Stimulated activated CD4-positive, alpha-beta T cell treated with anti-CD3 and anti-CD28 coated beads, Interleukin-15, amount 100 ng/mL, for 24 hours (primary cell): ENCODE measurements at regions not wholly inside any gene's neighbourhood (a gene's known extent, or its start where the extent isn't known, plus 50 kb on each side); places are given as distances from the start of the nearest gene placed in this dataset.
"Not testable (repeated sequence)": the region's sequence is repeated elsewhere in the genome, so short reads cannot be mapped to it uniquely, and the experiment has no call there.

Source experiments
- DNase-seq: peaks from one replicate; pipeline ENCODE4 v3.0.0-alpha.2; 2020

DNA sequence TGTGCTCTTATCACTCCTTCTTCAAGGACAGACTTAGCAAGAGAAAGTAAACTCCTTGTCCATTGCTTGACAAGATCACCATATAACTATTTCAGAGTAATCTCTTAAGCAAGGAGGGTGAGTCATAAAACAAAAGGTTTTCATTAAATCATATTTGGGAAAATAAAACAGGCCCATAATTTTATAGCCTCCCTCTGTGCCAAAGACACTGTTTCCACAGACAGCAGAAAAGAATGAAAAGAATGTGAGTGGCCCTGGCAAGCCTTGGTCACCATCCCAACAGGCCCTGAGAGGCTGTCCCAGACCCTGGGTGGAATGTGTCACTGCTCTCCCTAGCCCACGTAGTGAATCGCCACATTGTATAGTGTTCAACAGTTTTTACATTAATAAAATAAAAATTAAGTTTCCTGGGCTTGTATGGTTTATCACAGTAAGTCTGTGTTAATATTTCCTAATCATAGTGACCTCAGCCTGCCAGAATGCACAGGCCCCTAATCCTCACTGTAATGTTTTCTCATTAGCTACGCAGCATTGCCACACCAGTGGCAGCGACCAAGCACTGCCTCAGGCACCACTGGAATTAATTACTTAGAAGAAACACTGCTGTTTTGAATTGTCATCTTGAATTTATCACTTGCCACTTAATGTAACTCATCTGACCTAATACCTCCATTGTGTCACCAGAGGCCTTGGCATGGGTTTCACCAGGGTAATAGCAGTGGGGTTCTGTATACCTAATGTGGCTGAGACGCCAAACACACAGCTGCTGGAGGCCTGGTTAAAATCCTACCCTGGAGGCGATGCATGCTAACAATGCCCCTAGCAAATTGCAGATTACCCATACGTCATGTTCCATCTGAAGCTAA is 401.9 kb downstream of the LNPK start:
- DNase-seq, result no peak

DNA sequence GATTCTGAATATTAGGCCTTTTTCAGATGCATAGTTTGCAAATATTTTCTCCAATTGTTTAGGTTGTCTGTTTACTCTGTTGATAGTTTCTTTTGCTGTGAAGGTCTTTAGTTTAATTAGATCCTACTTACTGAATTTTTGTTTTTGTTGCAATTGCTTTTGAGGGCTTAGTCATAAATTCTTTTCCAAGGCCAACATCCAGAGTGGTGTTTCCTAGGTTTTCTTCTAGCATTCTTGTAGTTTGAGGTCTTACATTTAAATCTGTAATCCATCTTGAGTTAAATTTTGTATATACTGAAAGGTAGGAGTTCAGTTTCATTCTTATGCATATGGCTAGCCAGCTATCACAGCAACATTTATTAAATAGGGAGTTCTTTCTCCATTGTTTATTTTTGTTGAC is 404.8 kb downstream of the LNPK start:
- no peak for DNase-seq

DNA sequence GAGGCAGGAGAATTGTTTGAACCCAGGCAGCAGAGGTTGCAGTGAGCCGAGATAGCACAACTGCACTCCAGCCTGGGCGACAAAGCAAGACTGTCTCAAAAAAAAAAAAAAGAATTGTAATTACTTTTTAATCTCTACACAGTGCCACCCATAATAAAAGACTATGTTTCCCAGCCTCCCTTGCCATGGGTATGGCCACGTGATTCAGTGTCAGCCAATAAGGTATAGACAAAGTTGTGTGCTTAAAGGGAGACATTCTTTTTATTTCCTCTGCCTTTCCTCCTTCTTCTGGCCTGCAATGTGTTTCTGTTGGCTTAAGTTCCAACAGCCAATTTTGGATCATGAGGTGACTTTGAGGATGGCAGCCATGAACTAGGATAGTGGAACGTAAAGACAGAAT is 406.9 kb downstream of the LNPK start:
- no peak for DNase-seq

DNA sequence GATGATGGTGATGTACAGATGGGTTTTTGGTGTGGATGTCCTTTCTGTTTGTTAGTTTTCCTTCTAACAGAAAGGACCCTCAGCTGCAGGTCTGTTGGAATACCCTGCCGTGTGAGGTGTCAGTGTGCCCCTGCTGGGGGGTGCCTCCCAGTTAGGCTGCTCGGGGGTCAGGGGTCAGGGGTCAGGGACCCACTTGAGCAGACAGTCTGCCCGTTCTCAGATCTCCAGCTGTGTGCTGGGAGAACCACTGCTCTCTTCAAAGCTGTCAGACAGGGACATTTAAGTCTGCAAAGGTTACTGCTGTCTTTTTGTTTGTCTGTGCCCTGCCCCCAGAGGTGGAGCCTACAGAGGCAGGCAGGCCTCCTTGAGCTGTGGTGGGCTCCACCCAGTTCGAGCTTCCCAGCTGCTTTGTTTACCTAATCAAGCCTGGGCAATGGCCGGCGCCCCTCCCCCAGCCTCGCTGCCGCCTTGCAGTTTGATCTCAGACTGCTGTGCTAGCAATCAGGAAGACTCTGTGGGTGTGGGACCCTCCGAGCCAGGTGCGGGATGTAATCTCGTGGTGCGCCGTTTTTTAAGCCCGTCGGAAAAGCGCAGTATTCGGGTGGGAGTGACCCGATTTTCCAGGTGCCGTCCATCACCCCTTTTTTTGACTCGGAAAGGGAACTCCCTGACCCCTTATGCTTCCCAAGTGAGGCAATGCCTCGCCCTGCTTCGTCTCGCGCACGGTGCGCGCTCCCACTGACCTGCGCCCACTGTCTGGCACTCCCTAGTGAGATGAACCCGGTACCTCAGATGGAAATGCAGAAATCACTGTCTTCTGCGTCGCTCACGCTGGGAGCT is 408.2 kb downstream of the LNPK start:
- not testable (repeated sequence) for DNase-seq

DNA sequence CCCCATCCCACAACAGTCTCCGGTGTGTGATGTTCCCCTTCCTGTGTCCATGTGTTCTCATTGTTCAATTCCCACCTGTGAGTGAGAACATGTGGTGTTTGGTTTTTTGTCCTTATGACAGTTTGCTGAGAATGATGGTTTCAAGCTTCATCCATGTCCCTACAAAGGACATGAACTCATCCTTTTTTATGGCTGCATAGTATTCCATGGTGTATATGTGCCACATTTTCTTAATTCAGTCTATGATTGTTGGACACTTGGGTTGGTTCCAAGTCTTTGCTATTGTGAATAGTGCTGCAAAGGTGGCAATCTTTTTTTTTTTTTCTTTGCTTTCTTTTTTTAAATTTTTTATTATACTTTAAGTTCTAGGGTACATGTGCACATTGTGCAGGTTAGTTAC is 406.7 kb upstream of the ATP5MC3 start:
- DNase-seq, result not testable (repeated sequence)

DNA sequence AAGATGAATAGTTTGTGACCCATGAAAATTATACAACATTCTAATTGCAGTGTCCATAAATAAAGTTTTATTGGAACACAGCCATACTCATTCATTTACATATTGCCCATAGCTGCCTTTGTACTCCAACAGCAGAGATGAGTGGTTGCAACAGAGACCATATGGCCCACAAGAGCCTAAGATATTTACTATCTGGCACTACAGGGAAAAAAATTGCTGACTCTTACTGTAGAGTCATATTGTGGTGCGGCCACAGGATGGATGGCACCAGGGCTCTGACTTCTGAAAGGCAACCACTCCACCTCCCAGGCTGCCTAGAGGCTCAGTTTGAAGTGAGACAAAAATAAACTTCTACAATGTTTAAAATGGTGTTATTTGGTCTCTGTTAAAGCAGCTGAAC is 404.0 kb upstream of the ATP5MC3 start:
- no peak for DNase-seq

DNA sequence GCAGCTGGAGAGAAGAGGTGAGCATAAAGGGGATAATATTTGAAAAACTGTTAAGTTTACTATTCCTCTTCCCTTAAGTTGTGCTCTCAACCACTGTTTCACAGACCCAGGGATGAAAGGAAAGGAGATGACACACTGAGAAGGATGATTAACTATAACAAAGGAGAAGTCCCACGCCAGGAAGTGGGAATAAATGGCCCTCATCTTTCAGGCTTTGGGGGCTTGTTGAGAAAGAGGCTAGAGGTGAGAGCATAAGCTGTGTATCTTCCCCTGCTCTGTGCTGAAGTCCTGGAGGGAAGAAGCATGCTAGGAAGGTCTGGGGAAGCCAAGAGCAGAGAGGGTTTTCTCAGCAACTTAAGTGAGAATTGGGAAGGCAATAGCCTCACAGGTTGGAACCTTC is 399.1 kb upstream of the ATP5MC3 start:
- no peak for DNase-seq

DNA sequence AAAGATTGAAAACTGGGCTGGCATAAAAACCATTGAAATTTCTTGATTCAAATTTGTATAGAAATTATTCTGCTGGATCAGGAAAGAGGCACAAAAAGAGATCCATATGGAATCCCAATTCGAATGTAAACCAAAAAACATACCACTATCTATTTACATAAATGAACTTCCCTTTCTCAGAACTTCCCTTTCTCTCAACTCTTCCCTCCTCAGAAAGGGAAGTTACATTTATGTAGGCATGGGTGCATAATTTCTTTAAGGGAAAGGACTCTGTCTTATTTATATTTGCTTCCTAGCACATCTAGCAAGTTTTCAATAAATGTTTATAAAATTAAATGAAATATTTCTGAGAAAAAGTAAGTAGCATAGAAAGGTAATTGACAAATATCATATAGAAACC is 398.1 kb upstream of the ATP5MC3 start:
- DNase-seq, result no peak

DNA sequence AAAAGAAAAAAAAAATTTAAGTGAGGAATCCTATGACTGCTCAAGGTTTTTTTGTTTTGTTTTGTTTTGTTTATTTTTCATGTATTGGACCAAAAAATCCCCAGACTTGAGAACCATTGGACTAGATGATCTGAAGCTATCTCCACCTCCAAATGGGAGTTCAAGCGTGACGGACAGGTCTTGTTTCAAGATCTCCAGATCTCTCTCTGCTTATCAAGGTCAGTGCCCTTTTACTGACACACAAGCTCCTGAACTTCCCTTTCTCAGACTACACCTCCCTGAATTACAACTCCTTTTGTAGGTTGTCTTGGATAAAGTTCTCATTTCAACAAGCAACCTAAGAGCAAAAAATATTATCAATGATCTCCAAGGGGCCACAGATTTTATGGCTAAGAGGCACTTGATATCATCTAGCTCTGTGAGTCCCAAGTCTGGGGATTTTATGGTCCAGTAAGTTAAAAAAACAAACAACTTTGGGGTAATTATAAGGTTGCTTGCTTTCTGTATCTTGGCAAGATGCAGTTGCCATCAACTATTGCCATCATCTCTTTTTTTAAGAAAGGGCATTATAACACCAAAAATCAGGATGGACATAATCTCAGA is 396.0 kb upstream of the ATP5MC3 start:
- no peak for DNase-seq

DNA sequence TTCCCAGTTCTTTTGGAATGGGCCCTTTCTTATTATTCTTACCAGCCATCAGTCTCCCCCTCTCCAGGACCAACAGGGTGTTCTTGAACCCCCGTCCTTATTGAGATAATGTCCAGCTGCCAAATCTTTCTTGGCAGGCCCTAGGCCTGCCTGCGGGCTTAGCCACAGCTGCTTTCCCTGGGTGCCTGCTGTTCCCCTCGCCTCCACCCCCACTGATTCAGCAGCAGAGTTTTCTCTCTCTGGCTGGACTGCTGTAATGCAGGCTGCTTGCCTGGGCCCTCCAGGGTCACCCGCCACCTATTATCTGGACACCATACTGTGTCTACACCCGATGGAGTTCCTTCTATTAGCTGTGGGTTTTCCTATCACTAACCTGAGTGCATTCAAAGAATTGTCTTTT is 395.4 kb upstream of the ATP5MC3 start:
- DNase-seq, result no peak

DNA sequence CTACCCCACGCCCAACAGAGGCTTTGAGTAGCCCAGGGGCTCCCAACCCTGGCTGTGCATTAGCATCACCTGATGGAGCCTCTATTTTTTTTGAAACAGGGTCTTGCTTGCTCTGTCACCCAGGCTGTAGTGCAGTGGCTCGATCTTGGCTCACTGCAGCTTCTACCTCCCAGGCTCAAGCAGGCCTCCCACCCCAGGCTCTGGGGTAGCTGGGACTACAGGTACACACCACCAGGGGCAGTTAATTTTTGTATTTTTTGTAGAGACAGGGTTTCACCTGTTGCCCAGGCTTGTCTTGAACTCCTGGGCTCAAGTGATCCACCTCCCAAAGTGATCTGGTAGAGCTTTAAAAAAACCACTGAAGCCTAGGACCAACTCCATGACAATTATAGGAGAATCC is 394.8 kb upstream of the ATP5MC3 start:
- no peak for DNase-seq

DNA sequence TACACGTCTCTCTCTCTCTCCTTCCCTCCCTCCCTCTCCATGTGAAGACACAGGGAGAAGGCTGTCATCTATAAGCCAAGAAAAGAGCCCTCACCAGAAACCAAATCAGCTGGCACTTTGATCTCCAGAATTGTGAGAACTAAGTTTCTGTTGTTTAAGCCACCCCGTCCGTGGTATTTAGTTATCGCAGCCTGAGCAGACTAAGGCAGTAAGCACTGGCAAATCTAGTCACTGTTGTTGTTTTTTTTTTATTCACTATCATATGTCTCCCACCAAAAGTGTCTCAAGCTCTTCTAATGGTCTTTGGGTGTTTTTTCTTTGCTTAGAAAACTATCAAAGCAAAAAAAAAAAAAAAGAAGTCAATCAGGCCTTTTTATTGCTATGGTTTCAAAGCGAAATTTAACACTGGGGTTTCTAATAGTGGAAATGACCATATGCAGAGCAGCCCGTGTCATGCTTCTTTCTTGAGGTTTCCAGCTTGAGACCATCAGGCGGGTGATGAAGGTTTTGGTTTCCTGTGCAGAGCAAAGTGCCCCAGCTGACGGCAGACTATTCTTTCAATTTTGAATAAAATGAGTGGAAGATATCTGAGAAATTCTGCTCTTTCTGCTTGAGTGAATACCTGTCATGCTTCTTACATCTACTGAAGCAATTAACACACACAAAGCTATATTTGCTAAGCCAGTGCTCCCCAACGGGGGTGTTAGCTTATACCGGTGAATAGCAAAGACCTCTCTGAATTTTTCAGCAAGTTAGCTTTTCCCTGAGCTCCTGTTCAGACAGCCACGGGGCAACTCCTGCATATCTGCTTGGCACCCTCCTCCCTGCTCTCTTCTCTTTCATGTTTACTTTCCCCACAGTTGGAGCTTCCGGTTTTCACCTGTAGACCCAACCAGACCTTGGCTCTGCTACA is 394.1 kb upstream of the ATP5MC3 start:
- no peak for DNase-seq

DNA sequence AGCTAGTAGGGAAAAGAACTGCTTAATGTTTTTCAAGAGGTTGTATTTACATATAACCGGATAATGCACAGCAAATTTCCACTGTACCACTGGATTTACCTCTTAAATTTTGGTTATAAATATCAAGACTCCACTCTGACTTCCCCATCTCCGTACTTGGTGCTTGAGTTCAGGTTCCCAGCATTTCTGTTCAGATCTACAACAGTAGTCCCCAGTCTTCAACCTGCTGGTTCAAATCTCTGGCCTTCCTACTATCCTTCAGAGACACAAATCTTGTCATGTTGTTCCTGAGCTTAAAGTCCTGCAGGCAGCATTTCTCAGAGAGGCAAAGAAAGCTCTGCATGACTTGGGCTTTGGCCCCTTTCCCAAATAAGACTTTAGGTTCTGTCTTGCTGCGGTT is 392.6 kb upstream of the ATP5MC3 start:
- no peak for DNase-seq

DNA sequence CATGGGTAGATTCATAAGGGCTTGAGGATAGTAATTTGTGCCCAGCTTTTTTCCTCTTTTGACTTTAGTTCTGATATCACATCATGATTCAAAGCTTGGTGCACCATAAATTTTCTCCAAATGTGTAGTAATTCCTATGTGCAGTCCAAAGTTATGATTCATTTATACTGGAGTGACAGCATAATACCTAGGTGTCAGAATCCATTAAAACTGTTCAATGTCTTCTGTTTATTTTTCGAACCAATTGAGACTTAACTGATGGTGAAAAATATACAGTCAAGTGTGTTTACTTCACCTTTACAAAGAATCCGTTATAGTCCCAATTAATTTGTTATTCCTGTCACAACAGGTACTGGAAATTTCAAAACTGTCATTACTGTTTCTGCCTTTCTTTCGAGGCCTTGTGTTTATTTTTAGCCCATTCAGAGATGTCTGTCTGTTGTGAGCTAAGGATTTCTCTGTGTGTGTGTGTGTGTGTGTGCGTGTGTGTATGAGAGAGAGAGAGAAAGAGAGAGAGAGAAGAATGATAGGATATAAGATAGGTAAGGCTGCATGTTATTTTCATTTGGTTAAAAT is 389.7 kb upstream of the ATP5MC3 start:
- DNase-seq, result no peak

DNA sequence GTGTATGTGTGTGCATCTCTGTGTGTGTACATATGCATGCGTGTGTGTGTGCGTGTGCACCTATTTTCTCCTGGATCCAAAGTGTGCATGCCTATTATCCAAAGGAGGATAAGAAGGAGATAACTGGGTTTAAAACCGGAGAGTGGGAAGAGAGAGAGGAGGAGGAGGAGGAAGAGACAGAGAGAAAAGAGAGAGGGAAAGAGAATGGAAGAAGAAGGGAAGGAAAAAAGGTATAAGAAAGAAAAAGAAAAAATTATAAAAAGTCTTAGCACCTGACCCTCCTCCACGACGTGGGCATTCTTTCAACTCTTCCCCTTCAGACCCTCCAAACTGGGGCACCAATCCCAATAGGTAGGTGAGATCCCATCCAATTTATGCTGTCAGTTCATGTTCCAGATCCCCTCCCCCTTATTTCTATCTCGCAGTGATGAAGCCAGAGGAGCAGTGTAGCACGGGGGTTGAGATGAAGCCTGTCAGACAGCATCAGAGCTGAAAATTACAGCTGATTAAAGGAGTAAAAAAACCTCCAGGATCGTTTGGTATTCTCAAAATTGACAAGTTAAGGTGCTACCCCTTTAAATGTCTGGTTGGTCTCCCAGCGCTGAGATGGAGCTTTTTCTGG is 386.7 kb upstream of the ATP5MC3 start:
- DNase-seq, result no peak

DNA sequence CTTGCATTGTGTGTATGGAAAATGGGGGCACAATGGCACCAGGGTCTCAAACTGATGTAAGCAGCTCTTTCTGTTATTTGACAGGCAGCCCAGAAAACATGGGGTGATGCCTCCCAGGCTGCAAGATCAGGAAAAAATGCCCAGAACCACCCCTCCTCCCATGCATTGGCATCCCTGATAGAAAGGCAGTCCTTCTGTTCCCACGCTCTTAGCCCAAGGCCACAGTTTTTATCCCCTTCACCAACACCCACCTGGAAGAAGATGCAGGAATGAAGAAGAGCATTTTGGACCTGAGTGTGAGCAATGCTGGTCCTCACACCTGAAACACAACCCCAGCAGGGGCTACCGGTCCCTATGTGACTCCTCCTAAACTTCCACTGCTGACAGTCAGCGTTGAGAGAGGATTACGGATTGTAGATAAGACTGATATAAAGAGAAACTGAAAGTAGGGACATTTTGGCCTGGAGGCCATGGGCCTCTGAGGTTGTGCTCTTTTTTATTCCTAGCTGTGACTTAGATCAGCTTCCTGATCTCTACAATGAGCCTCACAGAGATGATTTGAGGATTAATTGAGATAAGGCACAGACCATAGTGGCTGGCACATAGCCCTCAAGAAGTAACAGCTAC is 386.0 kb upstream of the ATP5MC3 start:
- DNase-seq, result no peak

DNA sequence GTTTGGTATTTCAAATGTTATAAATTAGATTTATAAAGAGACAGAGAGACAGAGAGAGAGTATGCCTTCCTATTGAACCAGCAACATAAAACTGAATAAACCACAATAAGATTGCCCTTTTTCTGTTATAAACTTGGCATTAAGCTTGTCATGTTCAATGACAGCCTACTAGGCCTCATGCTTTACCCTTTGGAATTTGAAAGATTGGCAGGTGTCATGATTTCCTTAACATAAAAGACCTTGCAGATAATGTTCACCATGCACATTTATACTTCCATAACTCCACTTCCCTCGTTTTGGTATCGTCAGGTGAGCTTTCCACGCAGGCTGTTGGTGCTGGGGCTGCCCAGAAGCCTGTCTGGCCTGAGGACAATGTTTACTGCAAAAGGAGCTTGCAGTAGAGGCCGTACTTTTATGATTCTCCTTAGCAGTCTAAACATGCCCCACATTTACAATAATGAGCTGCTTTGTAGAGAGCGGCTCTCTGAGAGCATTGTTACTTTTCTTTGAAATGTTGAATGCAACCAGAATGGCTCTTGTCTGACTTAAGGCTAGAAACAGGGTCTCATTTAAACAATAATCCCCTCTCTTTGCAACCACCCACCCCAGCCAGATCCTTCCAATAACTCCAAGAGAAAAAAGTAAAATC is 379.1 kb upstream of the ATP5MC3 start:
- no peak for DNase-seq

DNA sequence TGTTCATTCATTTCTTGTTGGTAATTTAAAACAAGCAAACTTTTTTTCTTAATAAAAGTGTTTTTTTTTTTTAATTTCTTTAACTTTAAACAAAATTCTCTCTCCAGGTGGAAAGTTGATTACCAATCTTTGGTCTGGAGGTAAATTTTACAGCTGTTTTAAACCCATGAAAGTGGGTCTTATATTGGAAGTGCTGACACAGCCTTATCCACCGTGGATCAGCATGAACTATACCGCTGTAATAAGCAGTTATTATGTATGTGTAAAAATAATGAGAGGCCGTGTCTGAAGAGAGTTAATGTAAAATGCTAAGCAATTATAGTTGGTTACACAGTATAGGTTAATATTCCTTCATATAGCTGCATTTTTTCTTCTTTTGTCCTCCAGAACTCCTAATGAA is 378.1 kb upstream of the ATP5MC3 start:
- no peak for DNase-seq

DNA sequence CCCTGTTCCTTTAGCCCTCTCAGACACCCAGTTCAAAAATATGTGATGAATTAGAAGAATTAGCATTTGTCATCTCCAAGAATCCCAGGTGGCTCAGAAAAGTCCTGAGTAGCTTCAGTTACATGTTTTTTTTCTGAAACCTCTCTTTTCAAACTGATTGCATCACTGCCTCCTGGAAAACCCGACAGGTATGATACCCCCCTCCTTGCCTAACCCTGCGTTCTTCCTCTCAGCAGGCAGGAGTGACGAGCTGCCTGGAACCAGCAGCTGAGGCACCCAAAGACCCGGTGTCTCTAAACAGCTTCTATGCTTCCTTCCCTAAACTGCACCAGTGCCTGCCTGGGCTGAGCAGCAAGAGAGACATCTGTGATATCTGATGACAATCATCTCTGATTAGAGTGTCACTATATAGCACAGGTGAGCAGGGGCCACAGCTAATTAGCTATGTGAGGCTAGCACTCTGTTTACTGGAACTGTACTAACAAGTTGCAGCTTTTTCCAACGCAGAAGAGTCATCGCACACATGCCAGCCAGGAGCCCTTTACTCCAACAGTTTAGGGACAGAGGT is 376.4 kb upstream of the ATP5MC3 start:
- DNase-seq, result no peak

DNA sequence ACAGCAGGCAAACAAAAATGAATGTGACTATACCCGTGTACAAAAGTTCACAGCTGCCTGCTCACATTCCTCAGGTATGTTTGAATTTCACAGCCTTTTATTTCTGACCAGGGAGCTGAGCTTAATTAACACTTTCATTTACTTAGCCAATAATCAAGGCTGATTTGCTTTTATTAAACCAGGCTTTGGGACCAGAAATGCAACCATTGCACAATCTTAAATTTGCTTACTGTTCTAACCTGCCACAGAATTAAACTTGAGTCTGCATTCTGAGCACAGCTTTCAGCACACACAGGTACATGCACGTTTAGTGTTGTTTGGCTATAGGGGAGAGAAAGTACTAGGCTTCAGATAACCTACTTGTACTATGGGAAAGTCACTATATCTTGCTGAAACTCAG is 372.4 kb upstream of the ATP5MC3 start:
- DNase-seq, result no peak

DNA sequence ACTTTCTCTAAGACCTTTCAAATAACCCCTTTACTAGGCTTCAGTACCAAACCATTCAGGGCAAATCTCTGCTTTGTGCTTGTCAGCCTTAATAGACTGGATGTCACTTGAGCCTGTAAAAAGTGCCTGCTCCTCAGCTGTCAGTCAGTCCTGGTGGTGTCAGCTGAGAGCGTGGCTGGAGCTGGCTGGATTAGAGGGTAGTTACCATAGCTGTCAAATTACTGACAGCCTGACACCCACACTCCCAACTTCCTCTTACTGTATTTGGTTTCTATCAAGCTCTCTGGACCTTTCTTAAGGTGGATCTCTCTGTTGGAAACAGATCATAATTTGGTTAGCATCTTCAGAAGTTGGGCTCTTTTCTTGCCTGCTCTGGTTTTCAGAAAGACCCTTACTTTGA is 371.4 kb upstream of the ATP5MC3 start:
- DNase-seq, result no peak
